ENCODE measurements at regions not wholly inside any gene's neighbourhood (a gene's known extent, or its start where the extent isn't known, plus 50 kb on each side); places are given as distances from the start of the nearest gene placed in this dataset.

- no peak for DNase-seq
Measured at GRCh38 chr2:129133692-129134641, 815.3 kb upstream of the HS6ST1 start.

- DNase-seq, result no peak
Measured at GRCh38 chr2:129135017-129135416, 816.3 kb upstream of the HS6ST1 start.

GRCh38 chr2:129139380-129139779 lies 820.7 kb upstream of the HS6ST1 start:
- no peak for DNase-seq

- no peak for DNase-seq
Measured at GRCh38 chr2:129142465-129142864, 823.8 kb upstream of the HS6ST1 start.

GRCh38 chr2:129144082-129144791 lies 825.6 kb upstream of the HS6ST1 start:
- DNase-seq, result no peak

- DNase-seq, result no peak
Measured at GRCh38 chr2:129152514-129152913, 827.0 kb upstream of the RAB6C start.

GRCh38 chr2:129160879-129161278 lies 818.6 kb upstream of the RAB6C start:
- DNase-seq, result no peak

GRCh38 chr2:129164220-129164949 lies 815.1 kb upstream of the RAB6C start:
- DNase-seq, result no peak

GRCh38 chr2:129165006-129165405 lies 814.5 kb upstream of the RAB6C start:
- DNase-seq, result no peak

GRCh38 chr2:129167456-129167855 lies 812.0 kb upstream of the RAB6C start:
- no peak for DNase-seq

GRCh38 chr2:129170570-129170969 lies 808.9 kb upstream of the RAB6C start:
- no peak for DNase-seq

GRCh38 chr2:129174143-129174542 lies 805.3 kb upstream of the RAB6C start:
- DNase-seq, result no peak

GRCh38 chr2:129175051-129175450 lies 804.4 kb upstream of the RAB6C start:
- DNase-seq, result no peak

- no peak for DNase-seq
Measured at GRCh38 chr2:129176375-129176774, 803.1 kb upstream of the RAB6C start.

GRCh38 chr2:129178356-129178755 lies 801.1 kb upstream of the RAB6C start:
- DNase-seq, result no peak

GRCh38 chr2:129179199-129179598 lies 800.3 kb upstream of the RAB6C start:
- no peak for DNase-seq

- no peak for DNase-seq
Measured at GRCh38 chr2:129180124-129180716, 799.2 kb upstream of the RAB6C start.

GRCh38 chr2:129181433-129181832 lies 798.0 kb upstream of the RAB6C start:
- no peak for DNase-seq

- no peak for DNase-seq
Measured at GRCh38 chr2:129181963-129182362, 797.5 kb upstream of the RAB6C start.

GRCh38 chr2:129187343-129187742 lies 792.1 kb upstream of the RAB6C start:
- no peak for DNase-seq

- DNase-seq, result no peak
Measured at GRCh38 chr2:129188451-129188850, 791.0 kb upstream of the RAB6C start.

GRCh38 chr2:129189617-129190319 lies 789.7 kb upstream of the RAB6C start:
- no peak for DNase-seq

All from T-helper 9 cell (primary cell).